GM23338 (cell line): ENCODE measurements at regions not wholly inside any gene's neighbourhood (a gene's known extent, or its start where the extent isn't known, plus 50 kb on each side); places are given as distances from the start of the nearest gene placed in this dataset.

Source experiments
- ATAC-seq: fragments of 200-7000 bp; cut with Tn5 transposase; 3 replicates; pipeline ENCODE4 v1.9.1; 2020
- DNase-seq: peaks from one replicate; pipeline ENCODE4 v3.0.0-alpha.2; 2015; ENCODE audit warnings: low spot score
- H2AFZ ChIP-seq: fragments of 200-600 bp; sonication (generic); 2 replicates; pipeline ENCODE4 v1.8.0; 2016; ENCODE audit warnings: antibody characterized with exemption, mild to moderate bottlenecking, moderate library complexity
- H3F3A ChIP-seq: fragments of 200-600 bp; sonication (generic); replicated peaks from 2 replicates; pipeline ENCODE4 v1.8.0; 2017; ENCODE audit warnings: antibody characterized with exemption, mixed run types, low read depth
- H3K27ac ChIP-seq: fragments of 200-600 bp; sonication (generic); 2 replicates; pipeline ENCODE4 v1.6.1; 2016; ENCODE audit warnings: low read depth
- H3K27me3 ChIP-seq: fragments of 200-600 bp; sonication (generic); 2 replicates; pipeline ENCODE4 v1.8.0; 2016; ENCODE audit warnings: mild to moderate bottlenecking, mixed run types, moderate library complexity; ENCODE audit not compliant: insufficient read depth
- H3K36me3 ChIP-seq: fragments of 200-600 bp; sonication (generic); 2 replicates; pipeline ENCODE4 v1.8.0; 2016; ENCODE audit warnings: mild to moderate bottlenecking; ENCODE audit not compliant: insufficient read depth
- H3K4me1 ChIP-seq: fragments of 200-600 bp; sonication (generic); 2 replicates; pipeline ENCODE4 v1.8.0; 2016; ENCODE audit warnings: mild to moderate bottlenecking, moderate library complexity; ENCODE audit not compliant: insufficient read depth
- H3K4me2 ChIP-seq: fragments of 200-600 bp; sonication (generic); 2 replicates; pipeline ENCODE4 v1.7.1; 2017; ENCODE audit warnings: mixed run types
- H3K4me3 ChIP-seq: fragments of 200-600 bp; sonication (generic); 2 replicates; pipeline ENCODE4 v1.6.1; 2016; ENCODE audit warnings: mixed run types
- H3K79me2 ChIP-seq: fragments of 200-600 bp; sonication (generic); replicated peaks from 2 replicates; pipeline ENCODE4 v1.8.0; 2017; ENCODE audit warnings: mild to moderate bottlenecking; ENCODE audit not compliant: insufficient read depth
- H3K9me2 ChIP-seq: fragments of 200-600 bp; sonication (generic); 2 replicates; pipeline ENCODE4 v1.8.0; 2017; ENCODE audit not compliant: insufficient read depth
- H4K20me1 ChIP-seq: fragments of 200-600 bp; sonication (generic); replicated peaks from 2 replicates; pipeline ENCODE4 v1.8.0; 2017; ENCODE audit warnings: mild to moderate bottlenecking; ENCODE audit not compliant: insufficient read depth
- H3K27ac Mint-ChIP-seq: 2 replicates; pipeline ENCODE4 v1.8.0; 2020; ENCODE audit warnings: inconsistent platforms, mild to moderate bottlenecking, moderate library complexity, mixed read lengths
- H3K27me3 Mint-ChIP-seq: 3 replicates; pipeline ENCODE4 v1.8.0; 2022; ENCODE audit warnings: low read depth, mild to moderate bottlenecking, moderate library complexity, mixed read lengths, inconsistent platforms; ENCODE audit not compliant: insufficient read depth, poor library complexity
- H3K36me3 Mint-ChIP-seq: 3 replicates; pipeline ENCODE4 v1.8.0; 2021; ENCODE audit warnings: low read depth, mild to moderate bottlenecking, inconsistent platforms, moderate library complexity, mixed read lengths
- H3K4me1 Mint-ChIP-seq: 3 replicates; pipeline ENCODE4 v1.8.0; 2020; ENCODE audit warnings: mild to moderate bottlenecking, inconsistent platforms, mixed read lengths
- H3K4me3 Mint-ChIP-seq: 3 replicates; pipeline ENCODE4 v1.8.0; 2021; ENCODE audit warnings: moderate library complexity, mild to moderate bottlenecking, inconsistent platforms, mixed read lengths
- H3K9me3 Mint-ChIP-seq: 3 replicates; pipeline ENCODE4 v1.8.0; 2020; ENCODE audit warnings: moderate library complexity, mild to moderate bottlenecking, inconsistent platforms, mixed read lengths
- CREB1 ChIP-seq: fragments of 250-450 bp; sonication (Bioruptor Pico); IDR thresholded peaks from 2 replicates; pipeline ENCODE4 v1.5.0; 2020; ENCODE audit warnings: low read depth, mild to moderate bottlenecking, moderate library complexity
- EZH2phosphoT487 ChIP-seq: fragments of 200-600 bp; sonication (generic); IDR thresholded peaks from one replicate; pipeline ENCODE4 v1.8.1; 2018; ENCODE audit warnings: antibody characterized with exemption; ENCODE audit not compliant: unreplicated experiment
- NANOG ChIP-seq: IDR thresholded peaks from 2 replicates; pipeline ENCODE4 v1.6.1; 2016; ENCODE audit warnings: antibody characterized with exemption, borderline replicate concordance
- POLR2AphosphoS5 ChIP-seq: IDR thresholded peaks from 2 replicates; pipeline ENCODE4 v1.6.1; 2016; ENCODE audit warnings: antibody characterized with exemption, low read depth
- STAT1 ChIP-seq: IDR thresholded peaks from one replicate; pipeline ENCODE4 v1.6.1; 2016; ENCODE audit warnings: antibody characterized with exemption; ENCODE audit not compliant: unreplicated experiment
- ZNF114 ChIP-seq: fragments of 250-450 bp; sonication (Bioruptor Pico); IDR thresholded peaks from 2 replicates; pipeline ENCODE4 v1.5.0; 2020; ENCODE audit warnings: mild to moderate bottlenecking, moderate library complexity
- ZNF331 ChIP-seq: fragments of 250-450 bp; sonication (Bioruptor Pico); IDR thresholded peaks from 2 replicates; pipeline ENCODE4 v1.5.0; 2020; ENCODE audit warnings: low read depth, mild to moderate bottlenecking, moderate library complexity
- TF ChIP-seq, protein P1 (sequence below): fragments of 250-450 bp; sonication (Bioruptor Pico); IDR thresholded peaks from 2 replicates; pipeline ENCODE4 v1.5.0; 2020; ENCODE audit warnings: mild to moderate bottlenecking, moderate library complexity
- TF ChIP-seq, protein P2 (sequence below): IDR thresholded peaks from one replicate; pipeline ENCODE4 v1.6.1; 2018; ENCODE audit warnings: antibody characterized with exemption; ENCODE audit not compliant: unreplicated experiment
- TF ChIP-seq, protein P3 (sequence below): IDR thresholded peaks from 2 replicates; pipeline ENCODE4 v1.6.1; 2016; ENCODE audit warnings: antibody characterized with exemption

DNA sequence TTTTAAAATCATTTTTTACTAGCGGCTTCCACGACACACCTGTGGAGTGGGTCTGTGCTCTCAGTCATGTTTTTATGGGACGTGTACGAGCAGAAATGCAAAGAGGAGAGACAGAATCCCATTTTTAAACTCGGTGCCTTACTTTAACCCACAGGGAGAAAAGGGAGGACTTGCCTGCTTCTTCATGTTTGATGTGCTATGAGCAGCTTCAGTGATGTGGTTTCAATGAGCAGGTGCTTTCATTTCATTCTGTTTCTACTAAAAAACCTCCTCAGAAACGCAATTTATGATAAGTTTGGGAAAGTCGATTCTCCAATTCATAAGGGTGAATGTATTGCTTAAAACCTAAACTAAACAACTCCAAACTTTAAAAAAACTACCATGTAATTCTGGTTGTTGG, 537.2 kb downstream of the GATA3 start:
- Histone ChIP-seq H3K27ac (no peak overlapping the region), H3F3A (no peaks in the 10 kb centered on the region), H3K36me3 (no peaks in the 10 kb centered on the region), H3K4me2 (no peak overlapping the region), H3K27me3 (no peaks in the 10 kb centered on the region), H4K20me1 (no peaks in the 10 kb centered on the region), H2AFZ (no peak overlapping the region), H3K4me3 (no peak overlapping the region), H3K9me2 (no peaks in the 10 kb centered on the region; the same call in 1 of the 2 replicates), H3K4me1 (no peaks in the 10 kb centered on the region), H3K79me2 (no peaks in the 10 kb centered on the region)
- Mint-ChIP-seq H3K4me1 (peaks cover 10% of the 10 kb centered on the region; the same call in 2 of the 3 replicates), H3K27ac (no peak overlapping the region), H3K36me3 (no peaks in the 10 kb centered on the region), H3K27me3 (no peaks in the 10 kb centered on the region), H3K9me3 (no peaks in the 10 kb centered on the region), H3K4me3 (no peak overlapping the region)
- ATAC-seq (no peak), DNase-seq (no peak)
- no peak for TF ChIP-seq STAT1

DNA sequence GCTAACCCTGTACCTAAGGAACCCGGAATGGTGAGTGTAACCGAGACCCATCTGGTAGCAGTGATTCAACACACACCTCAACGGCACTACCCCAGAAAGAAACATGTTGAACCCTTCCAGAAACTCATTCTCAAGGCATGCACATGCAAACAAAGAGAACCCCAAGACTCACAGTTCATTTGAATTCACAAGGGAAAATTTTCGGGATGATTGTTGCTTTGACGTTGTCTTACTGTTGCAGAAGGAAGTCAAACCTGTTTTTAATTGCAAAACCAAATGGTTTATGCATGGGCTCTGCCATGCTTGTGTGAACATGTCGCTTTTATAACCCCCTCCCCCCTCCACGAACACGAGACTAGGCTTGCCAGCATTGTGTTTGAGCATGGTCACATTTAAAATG, 539.7 kb downstream of the GATA3 start:
- H2AFZ ChIP-seq = peak overlapping the region; percentile 33; the same call in 1 of the 2 replicates
- no peaks in the 10 kb centered on the region for H3K9me3 Mint-ChIP-seq
- TF ChIP-seq ZNF114 (no peak), EZH2phosphoT487 (no peak), CREB1 (no peak), ZNF331 (CRISPR knock-in tag) (no peak), POLR2AphosphoS5 (no peak), NANOG (no peak)
- TF ChIP-seq, protein P1, sequence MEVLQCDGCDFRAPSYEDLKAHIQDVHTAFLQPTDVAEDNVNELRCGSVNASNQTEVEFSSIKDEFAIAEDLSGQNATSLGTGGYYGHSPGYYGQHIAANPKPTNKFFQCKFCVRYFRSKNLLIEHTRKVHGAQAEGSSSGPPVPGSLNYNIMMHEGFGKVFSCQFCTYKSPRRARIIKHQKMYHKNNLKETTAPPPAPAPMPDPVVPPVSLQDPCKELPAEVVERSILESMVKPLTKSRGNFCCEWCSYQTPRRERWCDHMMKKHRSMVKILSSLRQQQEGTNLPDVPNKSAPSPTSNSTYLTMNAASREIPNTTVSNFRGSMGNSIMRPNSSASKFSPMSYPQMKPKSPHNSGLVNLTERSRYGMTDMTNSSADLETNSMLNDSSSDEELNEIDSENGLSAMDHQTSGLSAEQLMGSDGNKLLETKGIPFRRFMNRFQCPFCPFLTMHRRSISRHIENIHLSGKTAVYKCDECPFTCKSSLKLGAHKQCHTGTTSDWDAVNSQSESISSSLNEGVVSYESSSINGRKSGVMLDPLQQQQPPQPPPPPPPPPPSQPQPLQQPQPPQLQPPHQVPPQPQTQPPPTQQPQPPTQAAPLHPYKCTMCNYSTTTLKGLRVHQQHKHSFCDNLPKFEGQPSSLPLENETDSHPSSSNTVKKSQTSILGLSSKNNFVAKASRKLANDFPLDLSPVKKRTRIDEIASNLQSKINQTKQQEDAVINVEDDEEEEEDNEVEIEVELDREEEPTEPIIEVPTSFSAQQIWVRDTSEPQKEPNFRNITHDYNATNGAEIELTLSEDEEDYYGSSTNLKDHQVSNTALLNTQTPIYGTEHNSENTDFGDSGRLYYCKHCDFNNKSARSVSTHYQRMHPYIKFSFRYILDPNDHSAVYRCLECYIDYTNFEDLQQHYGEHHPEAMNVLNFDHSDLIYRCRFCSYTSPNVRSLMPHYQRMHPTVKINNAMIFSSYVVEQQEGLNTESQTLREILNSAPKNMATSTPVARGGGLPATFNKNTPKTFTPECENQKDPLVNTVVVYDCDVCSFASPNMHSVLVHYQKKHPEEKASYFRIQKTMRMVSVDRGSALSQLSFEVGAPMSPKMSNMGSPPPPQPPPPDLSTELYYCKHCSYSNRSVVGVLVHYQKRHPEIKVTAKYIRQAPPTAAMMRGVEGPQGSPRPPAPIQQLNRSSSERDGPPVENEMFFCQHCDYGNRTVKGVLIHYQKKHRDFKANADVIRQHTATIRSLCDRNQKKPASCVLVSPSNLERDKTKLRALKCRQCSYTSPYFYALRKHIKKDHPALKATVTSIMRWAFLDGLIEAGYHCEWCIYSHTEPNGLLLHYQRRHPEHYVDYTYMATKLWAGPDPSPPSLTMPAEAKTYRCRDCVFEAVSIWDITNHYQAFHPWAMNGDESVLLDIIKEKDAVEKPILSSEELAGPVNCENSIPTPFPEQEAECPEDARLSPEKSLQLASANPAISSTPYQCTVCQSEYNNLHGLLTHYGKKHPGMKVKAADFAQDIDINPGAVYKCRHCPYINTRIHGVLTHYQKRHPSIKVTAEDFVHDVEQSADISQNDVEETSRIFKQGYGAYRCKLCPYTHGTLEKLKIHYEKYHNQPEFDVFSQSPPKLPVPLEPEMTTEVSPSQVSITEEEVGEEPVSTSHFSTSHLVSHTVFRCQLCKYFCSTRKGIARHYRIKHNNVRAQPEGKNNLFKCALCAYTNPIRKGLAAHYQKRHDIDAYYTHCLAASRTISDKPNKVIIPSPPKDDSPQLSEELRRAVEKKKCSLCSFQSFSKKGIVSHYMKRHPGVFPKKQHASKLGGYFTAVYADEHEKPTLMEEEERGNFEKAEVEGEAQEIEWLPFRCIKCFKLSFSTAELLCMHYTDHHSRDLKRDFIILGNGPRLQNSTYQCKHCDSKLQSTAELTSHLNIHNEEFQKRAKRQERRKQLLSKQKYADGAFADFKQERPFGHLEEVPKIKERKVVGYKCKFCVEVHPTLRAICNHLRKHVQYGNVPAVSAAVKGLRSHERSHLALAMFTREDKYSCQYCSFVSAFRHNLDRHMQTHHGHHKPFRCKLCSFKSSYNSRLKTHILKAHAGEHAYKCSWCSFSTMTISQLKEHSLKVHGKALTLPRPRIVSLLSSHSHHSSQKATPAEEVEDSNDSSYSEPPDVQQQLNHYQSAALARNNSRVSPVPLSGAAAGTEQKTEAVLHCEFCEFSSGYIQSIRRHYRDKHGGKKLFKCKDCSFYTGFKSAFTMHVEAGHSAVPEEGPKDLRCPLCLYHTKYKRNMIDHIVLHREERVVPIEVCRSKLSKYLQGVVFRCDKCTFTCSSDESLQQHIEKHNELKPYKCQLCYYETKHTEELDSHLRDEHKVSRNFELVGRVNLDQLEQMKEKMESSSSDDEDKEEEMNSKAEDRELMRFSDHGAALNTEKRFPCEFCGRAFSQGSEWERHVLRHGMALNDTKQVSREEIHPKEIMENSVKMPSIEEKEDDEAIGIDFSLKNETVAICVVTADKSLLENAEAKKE (CRISPR knock-in tag) = no peak
- TF ChIP-seq, protein P2, sequence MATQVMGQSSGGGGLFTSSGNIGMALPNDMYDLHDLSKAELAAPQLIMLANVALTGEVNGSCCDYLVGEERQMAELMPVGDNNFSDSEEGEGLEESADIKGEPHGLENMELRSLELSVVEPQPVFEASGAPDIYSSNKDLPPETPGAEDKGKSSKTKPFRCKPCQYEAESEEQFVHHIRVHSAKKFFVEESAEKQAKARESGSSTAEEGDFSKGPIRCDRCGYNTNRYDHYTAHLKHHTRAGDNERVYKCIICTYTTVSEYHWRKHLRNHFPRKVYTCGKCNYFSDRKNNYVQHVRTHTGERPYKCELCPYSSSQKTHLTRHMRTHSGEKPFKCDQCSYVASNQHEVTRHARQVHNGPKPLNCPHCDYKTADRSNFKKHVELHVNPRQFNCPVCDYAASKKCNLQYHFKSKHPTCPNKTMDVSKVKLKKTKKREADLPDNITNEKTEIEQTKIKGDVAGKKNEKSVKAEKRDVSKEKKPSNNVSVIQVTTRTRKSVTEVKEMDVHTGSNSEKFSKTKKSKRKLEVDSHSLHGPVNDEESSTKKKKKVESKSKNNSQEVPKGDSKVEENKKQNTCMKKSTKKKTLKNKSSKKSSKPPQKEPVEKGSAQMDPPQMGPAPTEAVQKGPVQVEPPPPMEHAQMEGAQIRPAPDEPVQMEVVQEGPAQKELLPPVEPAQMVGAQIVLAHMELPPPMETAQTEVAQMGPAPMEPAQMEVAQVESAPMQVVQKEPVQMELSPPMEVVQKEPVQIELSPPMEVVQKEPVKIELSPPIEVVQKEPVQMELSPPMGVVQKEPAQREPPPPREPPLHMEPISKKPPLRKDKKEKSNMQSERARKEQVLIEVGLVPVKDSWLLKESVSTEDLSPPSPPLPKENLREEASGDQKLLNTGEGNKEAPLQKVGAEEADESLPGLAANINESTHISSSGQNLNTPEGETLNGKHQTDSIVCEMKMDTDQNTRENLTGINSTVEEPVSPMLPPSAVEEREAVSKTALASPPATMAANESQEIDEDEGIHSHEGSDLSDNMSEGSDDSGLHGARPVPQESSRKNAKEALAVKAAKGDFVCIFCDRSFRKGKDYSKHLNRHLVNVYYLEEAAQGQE = no peak
- TF ChIP-seq, protein P3, sequence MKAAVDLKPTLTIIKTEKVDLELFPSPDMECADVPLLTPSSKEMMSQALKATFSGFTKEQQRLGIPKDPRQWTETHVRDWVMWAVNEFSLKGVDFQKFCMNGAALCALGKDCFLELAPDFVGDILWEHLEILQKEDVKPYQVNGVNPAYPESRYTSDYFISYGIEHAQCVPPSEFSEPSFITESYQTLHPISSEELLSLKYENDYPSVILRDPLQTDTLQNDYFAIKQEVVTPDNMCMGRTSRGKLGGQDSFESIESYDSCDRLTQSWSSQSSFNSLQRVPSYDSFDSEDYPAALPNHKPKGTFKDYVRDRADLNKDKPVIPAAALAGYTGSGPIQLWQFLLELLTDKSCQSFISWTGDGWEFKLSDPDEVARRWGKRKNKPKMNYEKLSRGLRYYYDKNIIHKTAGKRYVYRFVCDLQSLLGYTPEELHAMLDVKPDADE = no peak

More for the DNA sequence above, 539.7 kb downstream of the GATA3 start:
- no peak overlapping the region for H3K4me2 ChIP-seq
- ATAC-seq = no peak
- Mint-ChIP-seq H3K36me3 (no peaks in the 10 kb centered on the region), H3K27me3 (no peaks in the 10 kb centered on the region), H3K27ac (no peak overlapping the region), H3K4me1 (peaks cover 4% of the 10 kb centered on the region; the same call in 2 of the 3 replicates), H3K4me3 (no peak overlapping the region)
- H3F3A ChIP-seq = no peaks in the 10 kb centered on the region
- no peaks in the 10 kb centered on the region for H4K20me1 ChIP-seq
- no peaks in the 10 kb centered on the region for H3K27me3 ChIP-seq
- no peak overlapping the region for H3K4me3 ChIP-seq
- no peaks in the 10 kb centered on the region; the same call in 1 of the 2 replicates for H3K9me2 ChIP-seq
- H3K27ac ChIP-seq = no peak overlapping the region
- H3K4me1 ChIP-seq = no peaks in the 10 kb centered on the region
- no peaks in the 10 kb centered on the region for H3K36me3 ChIP-seq
- DNase-seq = no peak
- no peaks in the 10 kb centered on the region for H3K79me2 ChIP-seq
